ENCODE measurements at regions not wholly inside any gene's neighbourhood (a gene's known extent, or its start where the extent isn't known, plus 50 kb on each side); places are given as distances from the start of the nearest gene placed in this dataset.

GRCh38 chr4:4771160-4771559 lies 88.3 kb upstream of the MSX1 start:
- intact Hi-C loops (cut with micrococcal nuclease) = no loop called here
- no peaks in the 10 kb centered on the region for H3K27me3 ChIP-seq (ENCODE audit: control insufficient read depth, insufficient read depth, low read length)
- no peak overlapping the region for H3K27ac Mint-ChIP-seq
- H3K4me1 ChIP-seq (ENCODE audit: control insufficient read depth, insufficient read depth, low read length) = no peaks in the 10 kb centered on the region
- no peak for DNase-seq
- no peaks in the 10 kb centered on the region for H3K36me3 Mint-ChIP-seq
- no peaks in the 10 kb centered on the region for H3K9me3 Mint-ChIP-seq
- TF ChIP-seq, protein P1, sequence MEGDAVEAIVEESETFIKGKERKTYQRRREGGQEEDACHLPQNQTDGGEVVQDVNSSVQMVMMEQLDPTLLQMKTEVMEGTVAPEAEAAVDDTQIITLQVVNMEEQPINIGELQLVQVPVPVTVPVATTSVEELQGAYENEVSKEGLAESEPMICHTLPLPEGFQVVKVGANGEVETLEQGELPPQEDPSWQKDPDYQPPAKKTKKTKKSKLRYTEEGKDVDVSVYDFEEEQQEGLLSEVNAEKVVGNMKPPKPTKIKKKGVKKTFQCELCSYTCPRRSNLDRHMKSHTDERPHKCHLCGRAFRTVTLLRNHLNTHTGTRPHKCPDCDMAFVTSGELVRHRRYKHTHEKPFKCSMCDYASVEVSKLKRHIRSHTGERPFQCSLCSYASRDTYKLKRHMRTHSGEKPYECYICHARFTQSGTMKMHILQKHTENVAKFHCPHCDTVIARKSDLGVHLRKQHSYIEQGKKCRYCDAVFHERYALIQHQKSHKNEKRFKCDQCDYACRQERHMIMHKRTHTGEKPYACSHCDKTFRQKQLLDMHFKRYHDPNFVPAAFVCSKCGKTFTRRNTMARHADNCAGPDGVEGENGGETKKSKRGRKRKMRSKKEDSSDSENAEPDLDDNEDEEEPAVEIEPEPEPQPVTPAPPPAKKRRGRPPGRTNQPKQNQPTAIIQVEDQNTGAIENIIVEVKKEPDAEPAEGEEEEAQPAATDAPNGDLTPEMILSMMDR (IDR thresholded peaks at IDR 0.05) = no peak
- no peaks in the 10 kb centered on the region for H3K4me1 Mint-ChIP-seq
- WGBS (ENCODE audit: insufficient coverage) = 94% methylated on average over 5 of the region's 5 CpGs
- ATAC-seq = no peak
- H3K9me3 ChIP-seq (ENCODE audit: control insufficient read depth, insufficient read depth, low read length) = no peaks in the 10 kb centered on the region
- H3K4me3 ChIP-seq (ENCODE audit: low read length) = no peak overlapping the region
- no peaks in the 10 kb centered on the region for H3K36me3 ChIP-seq (ENCODE audit: control insufficient read depth, insufficient read depth, low read length)
- H3K27ac ChIP-seq (ENCODE audit: low read length) = no peak overlapping the region
- no peak overlapping the region for H3K4me3 Mint-ChIP-seq
- H3K27me3 Mint-ChIP-seq (ENCODE audit: low read depth in 2 of 2) = no peaks in the 10 kb centered on the region

GRCh38 chr4:4770610-4771009 lies 88.9 kb upstream of the MSX1 start:
- no peak for ATAC-seq
- Mint-ChIP-seq H3K9me3 (no peaks in the 10 kb centered on the region), H3K36me3 (no peaks in the 10 kb centered on the region), H3K27me3 (ENCODE audit: low read depth in 2 of 2) (no peaks in the 10 kb centered on the region), H3K4me1 (no peaks in the 10 kb centered on the region), H3K4me3 (no peak overlapping the region), H3K27ac (no peak overlapping the region)
- DNase-seq = no peak
- intact Hi-C loops (cut with micrococcal nuclease) = no loop called here
- H3K27me3 ChIP-seq (ENCODE audit: control insufficient read depth, insufficient read depth, low read length) = no peaks in the 10 kb centered on the region
- no peaks in the 10 kb centered on the region for H3K4me1 ChIP-seq (ENCODE audit: control insufficient read depth, insufficient read depth, low read length)
- H3K36me3 ChIP-seq (ENCODE audit: control insufficient read depth, insufficient read depth, low read length) = no peaks in the 10 kb centered on the region
- no peaks in the 10 kb centered on the region for H3K9me3 ChIP-seq (ENCODE audit: control insufficient read depth, insufficient read depth, low read length)
- H3K27ac ChIP-seq (ENCODE audit: low read length) = no peak overlapping the region
- H3K4me3 ChIP-seq (ENCODE audit: low read length) = no peak overlapping the region
- WGBS (ENCODE audit: insufficient coverage) = 89% methylated on average over 4 of the region's 8 CpGs
- TF ChIP-seq, protein P1 (IDR thresholded peaks at IDR 0.05) = no peak

DNA sequence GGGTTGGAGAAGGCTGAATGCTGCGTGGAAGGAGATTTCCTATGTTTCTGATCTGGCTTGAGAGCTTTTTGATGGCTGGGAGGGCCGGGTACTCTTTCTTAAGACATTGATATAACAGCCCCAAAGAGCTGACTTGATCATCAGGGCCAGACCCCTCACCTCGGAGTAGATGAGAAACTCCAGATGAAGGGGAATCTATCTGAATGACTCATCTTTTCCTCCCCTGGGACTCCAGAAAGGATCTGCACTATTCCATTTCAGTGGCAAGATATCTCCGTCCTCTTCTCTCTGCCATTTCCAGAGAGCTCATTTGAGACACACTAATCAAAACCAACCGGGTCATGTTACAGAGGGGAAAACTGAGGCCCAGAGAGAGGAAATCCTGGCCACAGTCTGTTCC lies 92.9 kb upstream of the MSX1 start:
- H3K27me3 ChIP-seq (ENCODE audit: control insufficient read depth, insufficient read depth, low read length) = no peaks in the 10 kb centered on the region
- intact Hi-C loops (cut with micrococcal nuclease) = no loop called here
- H3K27me3 Mint-ChIP-seq (ENCODE audit: low read depth in 2 of 2) = peaks cover 3 to 15% of the 10 kb centered on the region in 2 donors
- TF ChIP-seq, protein P1 (IDR thresholded peaks at IDR 0.05) = no peak
- no peaks in the 10 kb centered on the region for H3K9me3 ChIP-seq (ENCODE audit: control insufficient read depth, insufficient read depth, low read length)
- no peak overlapping the region for H3K27ac Mint-ChIP-seq
- H3K4me1 Mint-ChIP-seq = peaks cover 8 to 19% of the 10 kb centered on the region in 2 donors
- peaks cover 14% of the 10 kb centered on the region for H3K4me1 ChIP-seq (ENCODE audit: control insufficient read depth, insufficient read depth, low read length)
- 84% methylated on average over 4 of the region's 5 CpGs for WGBS (ENCODE audit: insufficient coverage)
- H3K36me3 ChIP-seq (ENCODE audit: control insufficient read depth, insufficient read depth, low read length) = no peaks in the 10 kb centered on the region
- H3K4me3 ChIP-seq (ENCODE audit: low read length) = no peak overlapping the region
- H3K4me3 Mint-ChIP-seq = no peak overlapping the region
- H3K27ac ChIP-seq (ENCODE audit: low read length) = no peak overlapping the region
- ATAC-seq = no peak
- no peak for DNase-seq
- H3K9me3 Mint-ChIP-seq = no peaks in the 10 kb centered on the region
- H3K36me3 Mint-ChIP-seq = no peaks in the 10 kb centered on the region

DNA sequence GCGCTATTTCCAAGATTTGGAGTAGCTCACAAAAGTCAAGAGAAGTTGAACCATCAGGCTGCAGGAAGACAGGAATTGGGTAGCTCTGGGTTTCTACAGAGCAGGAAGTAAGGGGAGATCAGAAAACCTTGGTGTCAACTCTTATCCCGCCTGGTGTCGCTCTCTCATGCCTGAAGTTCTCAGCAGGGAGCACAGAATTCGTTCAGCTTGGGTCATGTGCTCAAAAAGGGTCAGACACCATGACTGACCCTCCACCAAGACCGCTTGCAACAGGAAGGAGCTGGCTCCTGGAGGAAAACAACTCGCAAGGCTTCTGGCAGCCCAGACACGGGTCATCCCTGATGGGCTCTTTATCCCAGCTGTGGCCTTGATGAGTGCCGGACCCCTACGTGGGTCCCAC lies 93.7 kb upstream of the MSX1 start:
- Mint-ChIP-seq H3K27me3 (ENCODE audit: low read depth in 2 of 2) (peaks cover 3 to 15% of the 10 kb centered on the region in 2 donors), H3K27ac (no peak overlapping the region), H3K4me3 (no peak overlapping the region), H3K36me3 (no peaks in the 10 kb centered on the region), H3K4me1 (peaks cover 8 to 19% of the 10 kb centered on the region in 2 donors), H3K9me3 (no peaks in the 10 kb centered on the region)
- H3K9me3 ChIP-seq (ENCODE audit: control insufficient read depth, insufficient read depth, low read length) = no peaks in the 10 kb centered on the region
- no peak overlapping the region for H3K27ac ChIP-seq (ENCODE audit: low read length)
- DNase-seq (no peak), ATAC-seq (no peak)
- H3K27me3 ChIP-seq (ENCODE audit: control insufficient read depth, insufficient read depth, low read length) = no peaks in the 10 kb centered on the region
- H3K4me1 ChIP-seq (ENCODE audit: control insufficient read depth, insufficient read depth, low read length) = peaks cover 14% of the 10 kb centered on the region
- no peak overlapping the region for H3K4me3 ChIP-seq (ENCODE audit: low read length)
- intact Hi-C loops (cut with micrococcal nuclease) = no loop called here
- 84% methylated on average over 9 of the region's 9 CpGs for WGBS (ENCODE audit: insufficient coverage)
- TF ChIP-seq, protein P1 (IDR thresholded peaks at IDR 0.05) = no peak
- H3K36me3 ChIP-seq (ENCODE audit: control insufficient read depth, insufficient read depth, low read length) = no peaks in the 10 kb centered on the region
